ENCODE measurements at regions not wholly inside any gene's neighbourhood (a gene's known extent, or its start where the extent isn't known, plus 50 kb on each side); places are given as distances from the start of the nearest gene placed in this dataset.

DNA sequence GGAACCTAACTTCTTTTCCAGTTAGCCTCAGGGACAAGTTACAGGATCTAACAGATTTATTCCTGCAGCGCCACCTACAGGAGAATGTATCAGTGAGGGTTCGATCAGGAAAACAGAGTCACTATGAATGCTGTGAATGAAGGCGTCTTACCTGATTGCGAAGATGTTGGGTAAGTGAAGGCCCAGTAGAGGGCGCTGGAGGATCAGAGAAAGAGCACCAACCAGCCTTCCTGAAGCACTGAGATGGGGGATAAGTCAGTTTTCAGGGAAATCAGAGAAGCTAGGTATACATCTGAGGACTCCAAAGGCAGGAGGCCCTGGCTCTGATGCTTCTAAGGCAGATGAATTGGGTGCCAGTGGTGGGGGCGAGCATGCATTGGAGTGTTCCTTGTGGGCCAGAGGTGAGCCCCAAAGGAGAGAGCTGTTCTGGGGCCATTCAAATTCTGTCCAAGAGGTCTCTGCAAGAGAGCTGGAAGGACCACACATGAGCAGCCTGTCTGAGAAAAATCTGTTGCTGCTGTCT is 169.9 kb upstream of the AADAT start:
- Histone ChIP-seq H3K9me3 (ENCODE audit: low read depth, low read length) (no peaks in the 10 kb centered on the region), H3K4me2 (ENCODE audit: insufficient read depth, low read length) (no peak overlapping the region), H3K36me3 (ENCODE audit: insufficient read depth, low read length) (no peaks in the 10 kb centered on the region), H3K4me3 (ENCODE audit: insufficient read depth, low read length) (no peak overlapping the region), H2AFZ (ENCODE audit: low read length) (no peak overlapping the region), H3K79me2 (ENCODE audit: insufficient read depth, low read length) (no peaks in the 10 kb centered on the region), H3K4me1 (ENCODE audit: insufficient read depth, low read length) (no peaks in the 10 kb centered on the region), H3K27me3 (ENCODE audit: insufficient read depth, low read length) (no peaks in the 10 kb centered on the region), H3K27ac (ENCODE audit: low read depth, low read length) (no peak overlapping the region), H4K20me1 (ENCODE audit: insufficient read depth, low read length) (no peaks in the 10 kb centered on the region)
- DNase-seq (ENCODE audit: insufficient read length, low spot score, missing footprints), result no peak
- TF ChIP-seq, protein P1, sequence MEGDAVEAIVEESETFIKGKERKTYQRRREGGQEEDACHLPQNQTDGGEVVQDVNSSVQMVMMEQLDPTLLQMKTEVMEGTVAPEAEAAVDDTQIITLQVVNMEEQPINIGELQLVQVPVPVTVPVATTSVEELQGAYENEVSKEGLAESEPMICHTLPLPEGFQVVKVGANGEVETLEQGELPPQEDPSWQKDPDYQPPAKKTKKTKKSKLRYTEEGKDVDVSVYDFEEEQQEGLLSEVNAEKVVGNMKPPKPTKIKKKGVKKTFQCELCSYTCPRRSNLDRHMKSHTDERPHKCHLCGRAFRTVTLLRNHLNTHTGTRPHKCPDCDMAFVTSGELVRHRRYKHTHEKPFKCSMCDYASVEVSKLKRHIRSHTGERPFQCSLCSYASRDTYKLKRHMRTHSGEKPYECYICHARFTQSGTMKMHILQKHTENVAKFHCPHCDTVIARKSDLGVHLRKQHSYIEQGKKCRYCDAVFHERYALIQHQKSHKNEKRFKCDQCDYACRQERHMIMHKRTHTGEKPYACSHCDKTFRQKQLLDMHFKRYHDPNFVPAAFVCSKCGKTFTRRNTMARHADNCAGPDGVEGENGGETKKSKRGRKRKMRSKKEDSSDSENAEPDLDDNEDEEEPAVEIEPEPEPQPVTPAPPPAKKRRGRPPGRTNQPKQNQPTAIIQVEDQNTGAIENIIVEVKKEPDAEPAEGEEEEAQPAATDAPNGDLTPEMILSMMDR (IDR thresholded peaks at IDR 0.05; ENCODE audit: extremely low read depth, low read depth, low read length), result peak; percentile 88

DNA sequence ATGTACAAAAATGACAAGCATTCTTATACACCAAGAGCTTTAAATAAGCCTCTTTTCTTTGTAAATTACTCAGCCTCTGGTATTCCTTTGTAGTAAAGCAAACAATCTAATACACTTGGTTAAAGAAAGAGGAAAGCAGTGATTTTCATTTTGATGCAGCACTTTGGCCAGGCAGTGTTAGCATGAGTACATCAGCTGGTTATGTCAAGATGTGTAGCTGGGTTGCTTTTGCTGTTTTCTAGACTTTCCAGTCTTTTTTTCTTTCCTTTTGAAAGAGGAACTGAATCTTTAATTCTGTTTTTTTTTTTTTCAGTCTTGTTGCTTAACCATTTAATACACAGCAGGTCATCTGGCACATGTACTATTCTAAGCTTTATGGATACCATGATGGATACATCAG is 167.1 kb upstream of the AADAT start:
- no peak for DNase-seq (ENCODE audit: insufficient read length, low spot score, missing footprints)
- no peaks in the 10 kb centered on the region for H4K20me1 ChIP-seq (ENCODE audit: insufficient read depth, low read length)
- no peaks in the 10 kb centered on the region for H3K4me1 ChIP-seq (ENCODE audit: insufficient read depth, low read length)
- H3K4me2 ChIP-seq (ENCODE audit: insufficient read depth, low read length), result no peak overlapping the region
- H3K4me3 ChIP-seq (ENCODE audit: insufficient read depth, low read length), result no peak overlapping the region
- H3K36me3 ChIP-seq (ENCODE audit: insufficient read depth, low read length), result no peaks in the 10 kb centered on the region
- H3K9me3 ChIP-seq (ENCODE audit: low read depth, low read length), result no peaks in the 10 kb centered on the region
- no peak overlapping the region for H2AFZ ChIP-seq (ENCODE audit: low read length)
- H3K79me2 ChIP-seq (ENCODE audit: insufficient read depth, low read length), result no peaks in the 10 kb centered on the region
- H3K27me3 ChIP-seq (ENCODE audit: insufficient read depth, low read length), result no peaks in the 10 kb centered on the region
- TF ChIP-seq, protein P1 (IDR thresholded peaks at IDR 0.05; ENCODE audit: extremely low read depth, low read depth, low read length), result no peak
- H3K27ac ChIP-seq (ENCODE audit: low read depth, low read length), result no peak overlapping the region

DNA sequence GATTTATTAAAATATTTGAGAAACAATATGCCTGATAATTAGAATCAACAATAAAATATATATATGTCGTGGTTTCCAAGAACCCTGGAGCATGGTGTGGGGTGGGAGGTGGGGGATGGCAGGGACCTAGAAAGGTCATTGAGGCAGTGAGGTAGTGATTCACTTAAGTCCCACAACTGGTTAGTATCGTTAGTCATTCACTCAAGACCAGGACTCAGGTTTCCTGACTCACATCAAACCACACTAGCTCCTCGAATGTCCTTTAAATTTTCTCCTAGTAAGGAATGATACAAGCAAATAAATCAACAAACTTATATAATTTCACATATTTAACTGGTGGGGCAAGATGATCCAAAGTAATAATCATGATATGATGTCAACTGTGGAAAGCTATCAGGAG is 158.8 kb upstream of the AADAT start:
- Histone ChIP-seq H3K4me3 (ENCODE audit: insufficient read depth, low read length) (no peak overlapping the region), H3K36me3 (ENCODE audit: insufficient read depth, low read length) (no peaks in the 10 kb centered on the region), H3K4me1 (ENCODE audit: insufficient read depth, low read length) (no peaks in the 10 kb centered on the region), H3K9me3 (ENCODE audit: low read depth, low read length) (no peaks in the 10 kb centered on the region), H2AFZ (ENCODE audit: low read length) (no peak overlapping the region), H3K27me3 (ENCODE audit: insufficient read depth, low read length) (no peaks in the 10 kb centered on the region), H3K4me2 (ENCODE audit: insufficient read depth, low read length) (no peak overlapping the region), H3K79me2 (ENCODE audit: insufficient read depth, low read length) (no peaks in the 10 kb centered on the region), H3K27ac (ENCODE audit: low read depth, low read length) (no peak overlapping the region), H4K20me1 (ENCODE audit: insufficient read depth, low read length) (no peaks in the 10 kb centered on the region)
- DNase-seq (ENCODE audit: insufficient read length, low spot score, missing footprints), result no peak
- TF ChIP-seq, protein P1 (IDR thresholded peaks at IDR 0.05; ENCODE audit: extremely low read depth, low read depth, low read length), result no peak

DNA sequence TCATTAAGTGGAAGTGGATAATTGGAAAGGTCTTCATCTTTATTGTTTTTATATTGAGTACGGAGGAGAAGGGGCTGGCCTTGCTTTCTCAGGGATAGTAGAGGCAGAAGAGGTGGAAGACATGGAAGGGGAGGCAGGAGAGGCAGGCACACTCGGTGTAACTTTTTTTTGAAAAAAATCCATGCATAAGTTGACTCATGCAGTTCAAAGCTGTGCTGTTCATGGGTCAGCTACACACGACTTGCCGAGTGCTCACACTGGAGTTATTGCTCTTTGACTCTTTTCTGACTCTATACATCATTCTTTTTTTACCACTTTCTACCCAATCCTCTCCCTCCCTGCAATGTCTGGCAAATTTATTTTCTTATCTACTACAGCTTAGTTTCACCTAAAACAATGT is 158.3 kb upstream of the AADAT start:
- Histone ChIP-seq H3K9me3 (ENCODE audit: low read depth, low read length) (no peaks in the 10 kb centered on the region), H3K27ac (ENCODE audit: low read depth, low read length) (no peak overlapping the region), H3K36me3 (ENCODE audit: insufficient read depth, low read length) (no peaks in the 10 kb centered on the region), H2AFZ (ENCODE audit: low read length) (no peak overlapping the region), H4K20me1 (ENCODE audit: insufficient read depth, low read length) (no peaks in the 10 kb centered on the region), H3K79me2 (ENCODE audit: insufficient read depth, low read length) (no peaks in the 10 kb centered on the region), H3K4me1 (ENCODE audit: insufficient read depth, low read length) (no peaks in the 10 kb centered on the region), H3K27me3 (ENCODE audit: insufficient read depth, low read length) (no peaks in the 10 kb centered on the region), H3K4me2 (ENCODE audit: insufficient read depth, low read length) (no peak overlapping the region), H3K4me3 (ENCODE audit: insufficient read depth, low read length) (no peak overlapping the region)
- TF ChIP-seq, protein P1 (IDR thresholded peaks at IDR 0.05; ENCODE audit: extremely low read depth, low read depth, low read length), result no peak
- no peak for DNase-seq (ENCODE audit: insufficient read length, low spot score, missing footprints)

Data from osteoblast (primary cell).